ENCODE measurements at regions not wholly inside any gene's neighbourhood (a gene's known extent, or its start where the extent isn't known, plus 50 kb on each side); places are given as distances from the start of the nearest gene placed in this dataset.
"Not testable (repeated sequence)": the region's sequence is repeated elsewhere in the genome, so short reads cannot be mapped to it uniquely, and the experiment has no call there.

- not testable (repeated sequence) for TF ChIP-seq CTCF (IDR thresholded peaks at IDR 0.05; ENCODE audit: low read depth, low read length, poor library complexity, severe bottlenecking); EZH2phosphoT487 (IDR thresholded peaks at IDR 0.05; ENCODE audit: borderline replicate concordance, low read length)
Measured at GRCh38 chr15:20629526-20629925, 87.9 kb upstream of the GOLGA6L6 start.
